IPS-11a (cell line): ENCODE measurements at regions not wholly inside any gene's neighbourhood (a gene's known extent, or its start where the extent isn't known, plus 50 kb on each side); places are given as distances from the start of the nearest gene placed in this dataset.
"Not testable (repeated sequence)": the region's sequence is repeated elsewhere in the genome, so short reads cannot be mapped to it uniquely, and the experiment has no call there.

Experiments
- H3K4me3 ChIP-seq: one replicate; pipeline ENCODE4 v1.5.1; 2013; ENCODE audit warnings: low read depth, low read length, control low read depth

- no peak overlapping the region for H3K4me3 ChIP-seq
Observed at GRCh38 chr6:115811541-115811940, 249.2 kb downstream of the FRK start.

- no peak overlapping the region for H3K4me3 ChIP-seq
Observed at GRCh38 chr6:115798229-115798628, 262.5 kb downstream of the FRK start.

- no peak overlapping the region for H3K4me3 ChIP-seq
Observed at GRCh38 chr6:115796829-115797228, 263.9 kb downstream of the FRK start.

GRCh38 chr6:115796061-115796460, 264.6 kb downstream of the FRK start:
- H3K4me3 ChIP-seq: no peak overlapping the region

- no peak overlapping the region for H3K4me3 ChIP-seq
Observed at GRCh38 chr6:115783402-115784061, 277.2 kb downstream of the FRK start.

GRCh38 chr6:115782612-115783011, 278.1 kb downstream of the FRK start:
- no peak overlapping the region for H3K4me3 ChIP-seq

- H3K4me3 ChIP-seq: no peak overlapping the region
Observed at GRCh38 chr6:115773741-115774140, 286.9 kb downstream of the FRK start.

- H3K4me3 ChIP-seq: no peak overlapping the region
Observed at GRCh38 chr6:115770851-115771250, 289.8 kb downstream of the FRK start.

- no peak overlapping the region for H3K4me3 ChIP-seq
Observed at GRCh38 chr6:115768500-115768899, 292.2 kb downstream of the FRK start.

GRCh38 chr6:115767931-115768330, 292.8 kb downstream of the FRK start:
- no peak overlapping the region for H3K4me3 ChIP-seq

- no peak overlapping the region for H3K4me3 ChIP-seq
Observed at GRCh38 chr6:115766745-115767462, 293.8 kb downstream of the FRK start.

GRCh38 chr6:115765966-115766365, 294.7 kb downstream of the FRK start:
- no peak overlapping the region for H3K4me3 ChIP-seq

GRCh38 chr6:115759051-115759450, 301.6 kb downstream of the FRK start:
- H3K4me3 ChIP-seq: no peak overlapping the region

- no peak overlapping the region for H3K4me3 ChIP-seq
Observed at GRCh38 chr6:115753446-115753845, 307.2 kb downstream of the FRK start.

- H3K4me3 ChIP-seq: no peak overlapping the region
Observed at GRCh38 chr6:115750946-115751345, 309.7 kb downstream of the FRK start.

- no peak overlapping the region for H3K4me3 ChIP-seq
Observed at GRCh38 chr6:115750292-115750691, 310.4 kb downstream of the FRK start.

GRCh38 chr6:115747719-115748118, 313.0 kb downstream of the FRK start:
- no peak overlapping the region for H3K4me3 ChIP-seq

GRCh38 chr6:115746583-115746982, 314.1 kb downstream of the FRK start:
- H3K4me3 ChIP-seq: not testable (repeated sequence)

- H3K4me3 ChIP-seq: no peak overlapping the region
Observed at GRCh38 chr6:115740907-115741306, 319.8 kb downstream of the FRK start.

GRCh38 chr6:115735610-115736009, 325.1 kb downstream of the FRK start:
- no peak overlapping the region for H3K4me3 ChIP-seq

- H3K4me3 ChIP-seq: no peak overlapping the region
Observed at GRCh38 chr6:115733426-115733825, 327.3 kb downstream of the FRK start.

- H3K4me3 ChIP-seq: no peak overlapping the region
Observed at GRCh38 chr6:115729036-115729435, 331.7 kb downstream of the FRK start.

GRCh38 chr6:115728171-115728570, 332.5 kb downstream of the FRK start:
- no peak overlapping the region for H3K4me3 ChIP-seq
